Pancreas (tissue), 10 donors: ENCODE measurements at regions not wholly inside any gene's neighbourhood (a gene's known extent, or its start where the extent isn't known, plus 50 kb on each side); places are given as distances from the start of the nearest gene placed in this dataset.

Experiments used
- ATAC-seq, 4 donors: fragments of 200-7000 bp; cut with Tn5 transposase; one replicate each; pipeline versions ENCODE4 v1.8.0 to v1.9.1; 2020; ENCODE audit warnings: mild to moderate bottlenecking in 4 of 4, moderate library complexity in 4 of 4
- DNase-seq, 6 donors: peaks; one replicate each; pipeline ENCODE4 v3.0.0-alpha.2; 2020
- FAIRE-seq: peaks from 2 replicates; lab custom pipeline; 2012; peaks lifted over from hg19 to GRCh38; lab: Jason Lieb, UNC
- H3K27ac ChIP-seq, 4 donors: fragments of 200-600 bp; sonication (generic); 1 replicate in 3 of 4; 2 replicates in 1 of 4; pipeline versions ENCODE4 v1.5.0 to v1.8.0; 2020
- H3K27me3 ChIP-seq, 4 donors: fragments of 200-600 bp; one replicate each; pipeline ENCODE4 v1.8.0; 2021
- H3K36me3 ChIP-seq, 3 donors: fragments of 200-600 bp; sonication (generic) in 1 of 3; one replicate each; pipeline versions ENCODE4 v1.5.0 to v1.8.0; 2020 to 2021
- H3K4me1 ChIP-seq, 3 donors: fragments of 200-600 bp; one replicate each; pipeline ENCODE4 v1.8.0; 2021
- H3K4me3 ChIP-seq, 4 donors: fragments of 200-600 bp; sonication (generic) in 2 of 4; one replicate each; pipeline versions ENCODE4 v1.5.0 to v1.8.0; 2020 to 2021
- H3K9me3 ChIP-seq, 4 donors: fragments of 200-600 bp; one replicate each; pipeline ENCODE4 v1.8.0; 2021
- CTCF ChIP-seq, 4 donors: fragments of 200-600 bp; sonication (generic) in 3 of 4; IDR thresholded peaks; one replicate each; pipeline versions ENCODE4 v1.5.0 to v1.8.0; 2021; ENCODE audit warnings: antibody characterized with exemption in 4 of 4
- WGBS, 2 donors: extraction: QIAGEN DNeasy Blood & Tissue Kit; methylation state at CpG; one replicate each; pipeline ENCODE4 v1.1.7; 2013; 5-methylcytosine and 5-hydroxymethylcytosine counted together
- intact Hi-C, 3 donors: fragments of 100-400 bp; cut with DNase I; formaldehyde crosslinking; loops; one replicate each; pipeline versions ENCODE4 v1.11.1 to v1.14.2; 2022
- donor health status: healthy with polysubstance abuse.
- donor health status: DM: no; HTN: no; CAD: no; lungs with moderate emphysema.
- donor health status: DM: no; HTN: no; CAD: no.
- donor health status: control.
- donor health status: control.
- donor health status: Bipolar disorder and iron deficiency.
- donor health status: DM: yes; HTN: yes; CAD: no.
- donor health status: DM: no; HTN: no; CAD: no.
- donor health status: DM: no; HTN: no; CAD: no.
- donor health status: DM: yes; HTN: yes; CAD: no.

GRCh38 chr15:53351373-53351772, 408.1 kb downstream of the WDR72 start:
- Histone ChIP-seq H3K4me1 (no peaks in the 10 kb centered on the region), H3K27me3 (no peaks in the 10 kb centered on the region), H3K4me3 (no peak overlapping the region), H3K27ac (no peak overlapping the region), H3K36me3 (no peaks in the 10 kb centered on the region), H3K9me3 (no peaks in the 10 kb centered on the region)
- 60 to 71% methylated on average over 3 of the region's 3 CpGs for WGBS, 2 donors
- no peak for TF ChIP-seq CTCF (IDR thresholded peaks at IDR 0.05)
- DNase-seq (no peak), FAIRE-seq (no peak), ATAC-seq (no peak)
- intact Hi-C loops = no loop called here

- Histone ChIP-seq H3K27me3 (no peaks in the 10 kb centered on the region), H3K36me3 (no peaks in the 10 kb centered on the region), H3K4me1 (no peaks in the 10 kb centered on the region), H3K4me3 (no peak overlapping the region), H3K9me3 (no peaks in the 10 kb centered on the region), H3K27ac (no peak overlapping the region)
- FAIRE-seq = no peak
- 80 to 88% methylated on average over 3 of the region's 3 CpGs for WGBS, 2 donors
- TF ChIP-seq CTCF (IDR thresholded peaks at IDR 0.05) = no peak
- intact Hi-C loops = no loop called here
- DNase-seq = no peak
- ATAC-seq = no peak
Measured at GRCh38 chr15:53346583-53346982, 412.9 kb downstream of the WDR72 start.

GRCh38 chr15:53331328-53332190, 427.9 kb downstream of the WDR72 start:
- Histone ChIP-seq H3K36me3 (no peaks in the 10 kb centered on the region), H3K4me1 (no peaks in the 10 kb centered on the region), H3K9me3 (no peaks in the 10 kb centered on the region), H3K27me3 (no peaks in the 10 kb centered on the region), H3K27ac (no peak overlapping the region), H3K4me3 (no peak overlapping the region)
- FAIRE-seq (no peak), ATAC-seq (no peak), DNase-seq (no peak)
- intact Hi-C loops = no loop called here
- TF ChIP-seq CTCF (IDR thresholded peaks at IDR 0.05) = no peak
- WGBS, 2 donors = 58 to 60% methylated on average over 3 of the region's 3 CpGs

- Histone ChIP-seq H3K27me3 (no peaks in the 10 kb centered on the region), H3K4me3 (no peak overlapping the region), H3K9me3 (no peaks in the 10 kb centered on the region), H3K36me3 (no peaks in the 10 kb centered on the region), H3K4me1 (no peaks in the 10 kb centered on the region), H3K27ac (no peak overlapping the region)
- ATAC-seq = no peak
- no peak for TF ChIP-seq CTCF (IDR thresholded peaks at IDR 0.05)
- intact Hi-C loops = no loop called here
- WGBS, 2 donors = 50 to 58% methylated on average over 1 of the region's 1 CpG
- no peak for FAIRE-seq
- no peak for DNase-seq
Measured at GRCh38 chr15:53328341-53328740, 431.1 kb downstream of the WDR72 start.

GRCh38 chr15:53324061-53324460, 435.4 kb downstream of the WDR72 start:
- Histone ChIP-seq H3K4me1 (no peaks in the 10 kb centered on the region), H3K9me3 (no peaks in the 10 kb centered on the region), H3K4me3 (no peak overlapping the region), H3K36me3 (no peaks in the 10 kb centered on the region), H3K27me3 (no peaks in the 10 kb centered on the region), H3K27ac (no peak overlapping the region)
- no peak for TF ChIP-seq CTCF (IDR thresholded peaks at IDR 0.05)
- no peak for DNase-seq
- intact Hi-C loops = no loop called here
- WGBS, 2 donors = 77 to 78% methylated on average over 7 of the region's 7 CpGs
- no peak for ATAC-seq
- FAIRE-seq = no peak
